ENCODE measurements at regions not wholly inside any gene's neighbourhood (a gene's known extent, or its start where the extent isn't known, plus 50 kb on each side); places are given as distances from the start of the nearest gene placed in this dataset.
"Not testable (repeated sequence)": the region's sequence is repeated elsewhere in the genome, so short reads cannot be mapped to it uniquely, and the experiment has no call there.

DNA sequence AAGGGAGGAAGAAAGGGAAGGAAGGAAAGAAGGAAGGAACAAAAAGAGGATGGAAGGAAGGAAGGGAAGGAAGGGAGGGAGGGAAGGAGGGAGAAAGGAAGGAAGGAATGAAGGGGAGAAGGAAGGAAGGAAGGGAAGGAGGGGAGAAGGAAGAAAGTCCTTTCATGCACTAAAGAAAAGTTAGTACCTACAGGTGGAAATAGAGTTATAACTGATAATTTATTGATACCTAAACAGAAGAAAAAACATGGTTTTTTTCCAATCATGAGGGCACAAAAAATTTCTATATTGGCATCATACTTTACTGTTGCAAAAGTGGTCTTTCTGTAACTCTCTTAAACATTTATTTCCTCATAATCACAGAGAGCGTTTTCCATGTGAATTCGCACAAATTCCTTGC, 659.4 kb downstream of the MAFB start:
- no peak overlapping the region for H3K27ac ChIP-seq (ENCODE audit: low read length)

DNA sequence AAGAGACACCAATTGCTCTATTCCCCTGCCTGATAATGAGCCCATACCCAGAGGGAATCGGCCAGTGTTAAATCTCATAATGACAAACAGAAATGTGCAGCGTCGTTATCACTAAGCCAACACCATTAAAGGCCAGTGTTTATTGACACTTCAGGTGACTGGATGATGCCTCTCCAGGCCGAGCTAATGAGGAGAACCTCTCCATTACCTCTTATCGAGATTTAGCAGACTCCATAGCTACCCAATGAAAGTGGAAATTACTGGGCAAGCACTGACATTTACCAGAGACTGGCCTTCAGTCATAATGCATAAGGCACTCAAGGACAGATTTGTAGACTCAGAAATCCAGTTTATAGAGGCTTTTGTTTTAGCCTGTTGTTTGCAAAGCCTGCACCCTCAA, 669.5 kb downstream of the MAFB start:
- Histone ChIP-seq H3K9ac (ENCODE audit: low read length) (no peak overlapping the region), H3K9me3 (ENCODE audit: control insufficient read depth, low read depth, low read length) (no peaks in the 10 kb centered on the region), H3K27me3 (ENCODE audit: control insufficient read depth, insufficient read depth, low read length) (no peaks in the 10 kb centered on the region), H3K27ac (ENCODE audit: low read length) (no peak overlapping the region), H3K4me1 (ENCODE audit: control insufficient read depth, low read depth, low read length) (no peaks in the 10 kb centered on the region), H3K4me3 (ENCODE audit: low read length) (no peak overlapping the region), H3K36me3 (ENCODE audit: control insufficient read depth, low read depth, low read length) (no peaks in the 10 kb centered on the region)

More for the DNA sequence above, 659.4 kb downstream of the MAFB start:
- Histone ChIP-seq H3K4me3 (ENCODE audit: low read length) (no peak overlapping the region), H3K9me3 (ENCODE audit: control insufficient read depth, low read depth, low read length) (no peaks in the 10 kb centered on the region), H3K9ac (ENCODE audit: low read length) (no peak overlapping the region), H3K27me3 (ENCODE audit: control insufficient read depth, insufficient read depth, low read length) (no peaks in the 10 kb centered on the region), H3K4me1 (ENCODE audit: control insufficient read depth, low read depth, low read length) (no peaks in the 10 kb centered on the region), H3K36me3 (ENCODE audit: control insufficient read depth, low read depth, low read length) (no peaks in the 10 kb centered on the region)

DNA sequence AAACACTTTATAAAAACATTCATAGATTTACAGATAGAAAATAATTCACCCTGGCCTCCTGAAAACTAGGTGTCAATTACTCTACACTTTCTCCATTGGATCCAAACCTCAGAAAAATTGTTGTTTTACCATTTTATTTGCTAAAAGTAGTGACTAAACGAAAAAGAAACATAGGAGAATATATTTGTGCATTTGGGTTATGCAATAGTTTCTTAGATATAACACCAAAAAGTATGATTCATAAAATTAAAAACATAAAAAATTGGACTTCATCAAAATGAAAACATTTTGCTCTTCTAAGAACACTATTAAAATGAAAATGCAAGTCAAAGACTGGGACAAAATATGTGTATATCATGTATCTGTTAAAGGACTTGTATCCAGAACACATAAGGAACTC, 671.3 kb downstream of the MAFB start:
- no peak overlapping the region for H3K27ac ChIP-seq (ENCODE audit: low read length)
- H3K9me3 ChIP-seq (ENCODE audit: control insufficient read depth, low read depth, low read length): no peaks in the 10 kb centered on the region
- H3K4me1 ChIP-seq (ENCODE audit: control insufficient read depth, low read depth, low read length): no peaks in the 10 kb centered on the region
- no peaks in the 10 kb centered on the region for H3K27me3 ChIP-seq (ENCODE audit: control insufficient read depth, insufficient read depth, low read length)
- H3K9ac ChIP-seq (ENCODE audit: low read length): no peak overlapping the region
- H3K4me3 ChIP-seq (ENCODE audit: low read length): no peak overlapping the region
- no peaks in the 10 kb centered on the region for H3K36me3 ChIP-seq (ENCODE audit: control insufficient read depth, low read depth, low read length)

DNA sequence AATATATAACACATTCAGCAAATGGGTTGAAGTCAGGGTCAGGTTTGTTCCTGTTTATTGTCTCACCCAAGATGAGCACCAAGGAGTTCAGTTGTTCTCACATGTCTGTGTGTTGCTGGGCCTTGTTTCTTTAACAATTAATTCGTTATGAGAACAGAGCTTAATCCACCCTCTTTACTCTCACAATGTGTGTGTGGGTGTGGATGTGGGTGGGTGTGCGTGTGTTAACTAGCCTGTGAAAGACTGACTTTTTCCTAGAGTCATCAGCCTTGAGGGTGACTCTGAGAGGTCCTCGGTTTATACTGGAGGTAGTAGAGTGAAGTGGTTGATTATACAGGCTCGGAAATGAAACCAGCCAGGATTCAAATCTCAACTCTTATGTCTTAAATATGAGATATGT, 672.1 kb downstream of the MAFB start:
- H3K27me3 ChIP-seq (ENCODE audit: control insufficient read depth, insufficient read depth, low read length): no peaks in the 10 kb centered on the region
- H3K9me3 ChIP-seq (ENCODE audit: control insufficient read depth, low read depth, low read length): no peaks in the 10 kb centered on the region
- H3K27ac ChIP-seq (ENCODE audit: low read length): no peak overlapping the region
- no peak overlapping the region for H3K9ac ChIP-seq (ENCODE audit: low read length)
- H3K36me3 ChIP-seq (ENCODE audit: control insufficient read depth, low read depth, low read length): no peaks in the 10 kb centered on the region
- no peaks in the 10 kb centered on the region for H3K4me1 ChIP-seq (ENCODE audit: control insufficient read depth, low read depth, low read length)
- H3K4me3 ChIP-seq (ENCODE audit: low read length): no peak overlapping the region

DNA sequence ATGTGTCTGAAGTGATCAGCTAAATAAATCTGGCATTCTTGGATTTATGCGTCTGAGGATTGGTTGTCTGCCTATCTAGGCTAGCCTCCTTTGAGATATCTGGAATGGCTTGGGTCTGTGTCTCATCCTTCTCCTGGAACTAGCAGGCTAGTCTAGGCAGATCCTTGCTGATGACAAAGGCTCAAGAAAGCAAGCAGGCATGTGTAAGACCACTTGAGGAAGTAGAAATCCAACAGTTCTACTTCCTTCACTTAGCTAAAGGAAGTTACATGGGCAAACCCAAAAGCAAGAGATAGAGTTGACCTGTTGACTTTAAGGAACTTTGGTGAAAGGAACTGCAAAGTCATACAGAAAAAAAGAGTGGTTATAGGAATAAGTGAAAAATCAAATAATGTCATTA, 672.6 kb downstream of the MAFB start:
- Histone ChIP-seq H3K4me1 (ENCODE audit: control insufficient read depth, low read depth, low read length) (no peaks in the 10 kb centered on the region), H3K27ac (ENCODE audit: low read length) (no peak overlapping the region), H3K4me3 (ENCODE audit: low read length) (no peak overlapping the region), H3K36me3 (ENCODE audit: control insufficient read depth, low read depth, low read length) (no peaks in the 10 kb centered on the region), H3K9me3 (ENCODE audit: control insufficient read depth, low read depth, low read length) (no peaks in the 10 kb centered on the region), H3K27me3 (ENCODE audit: control insufficient read depth, insufficient read depth, low read length) (no peaks in the 10 kb centered on the region), H3K9ac (ENCODE audit: low read length) (no peak overlapping the region)

DNA sequence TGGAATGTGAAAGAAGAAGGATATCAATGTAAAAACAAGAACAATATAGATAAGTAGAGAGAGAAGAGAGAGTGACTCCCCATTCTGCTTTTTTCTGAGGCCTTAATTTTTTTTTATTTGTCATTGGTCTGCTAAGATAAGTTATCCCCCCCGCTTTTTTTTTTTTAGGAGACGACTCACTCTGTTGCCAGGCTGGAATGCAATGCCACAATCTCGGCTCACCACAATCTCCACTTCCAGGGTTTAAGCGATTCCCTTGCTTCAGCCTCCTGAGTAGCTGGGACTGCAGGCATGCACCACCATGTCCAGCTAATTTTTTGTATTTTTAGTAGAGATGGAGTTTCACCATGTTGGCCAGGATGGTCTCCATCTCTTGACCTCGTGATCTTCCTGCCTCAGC, 677.0 kb downstream of the MAFB start:
- H3K36me3 ChIP-seq (ENCODE audit: control insufficient read depth, low read depth, low read length); H3K4me1 ChIP-seq (ENCODE audit: control insufficient read depth, low read depth, low read length); H3K9me3 ChIP-seq (ENCODE audit: control insufficient read depth, low read depth, low read length); H3K4me3 ChIP-seq (ENCODE audit: low read length); H3K27ac ChIP-seq (ENCODE audit: low read length); H3K27me3 ChIP-seq (ENCODE audit: control insufficient read depth, insufficient read depth, low read length); H3K9ac ChIP-seq (ENCODE audit: low read length): not testable (repeated sequence)

DNA sequence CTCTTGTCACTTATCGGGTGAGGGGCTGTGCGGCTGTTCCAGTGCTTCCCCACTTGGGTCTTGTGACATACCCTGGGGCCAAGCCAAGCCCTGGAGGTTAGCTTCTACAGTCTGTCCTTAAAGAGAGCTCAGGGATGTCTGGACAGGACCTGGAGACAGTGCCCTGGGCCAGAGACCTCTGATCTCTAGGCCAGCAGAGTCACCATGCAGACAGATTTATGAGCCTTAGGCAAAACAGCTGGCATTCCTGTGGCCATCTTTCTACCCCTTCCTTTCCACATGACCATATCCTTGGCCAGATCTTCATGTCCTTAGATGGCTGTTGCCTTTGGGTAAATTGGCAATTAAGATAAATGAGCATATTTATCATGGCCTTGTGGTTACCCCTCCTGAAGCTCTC, 678.6 kb downstream of the MAFB start:
- Histone ChIP-seq H3K36me3 (ENCODE audit: control insufficient read depth, low read depth, low read length) (no peaks in the 10 kb centered on the region), H3K9me3 (ENCODE audit: control insufficient read depth, low read depth, low read length) (no peaks in the 10 kb centered on the region), H3K4me1 (ENCODE audit: control insufficient read depth, low read depth, low read length) (no peaks in the 10 kb centered on the region), H3K27me3 (ENCODE audit: control insufficient read depth, insufficient read depth, low read length) (no peaks in the 10 kb centered on the region), H3K27ac (ENCODE audit: low read length) (no peak overlapping the region), H3K9ac (ENCODE audit: low read length) (no peak overlapping the region), H3K4me3 (ENCODE audit: low read length) (no peak overlapping the region)

DNA sequence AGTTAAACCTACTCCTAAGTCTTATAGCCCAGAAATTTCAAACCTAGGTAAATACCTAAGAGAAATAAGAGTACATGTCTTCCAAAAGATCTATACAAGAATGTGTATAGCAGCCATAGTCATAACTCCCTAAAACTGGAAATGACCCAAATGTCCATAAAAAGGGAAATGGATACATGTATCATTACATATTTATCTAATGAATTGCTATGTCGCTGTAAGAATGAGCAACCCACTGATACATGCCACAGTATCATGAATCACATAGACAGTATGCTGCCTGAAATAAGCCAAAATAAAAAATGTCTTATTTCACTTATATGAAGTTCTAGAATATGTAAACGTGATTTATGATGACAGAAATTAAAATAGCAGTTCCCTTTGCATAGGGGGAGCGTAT, 679.5 kb downstream of the MAFB start:
- Histone ChIP-seq H3K27me3 (ENCODE audit: control insufficient read depth, insufficient read depth, low read length) (no peaks in the 10 kb centered on the region), H3K4me3 (ENCODE audit: low read length) (no peak overlapping the region), H3K27ac (ENCODE audit: low read length) (no peak overlapping the region), H3K9me3 (ENCODE audit: control insufficient read depth, low read depth, low read length) (no peaks in the 10 kb centered on the region), H3K9ac (ENCODE audit: low read length) (no peak overlapping the region), H3K36me3 (ENCODE audit: control insufficient read depth, low read depth, low read length) (no peaks in the 10 kb centered on the region), H3K4me1 (ENCODE audit: control insufficient read depth, low read depth, low read length) (no peaks in the 10 kb centered on the region)

DNA sequence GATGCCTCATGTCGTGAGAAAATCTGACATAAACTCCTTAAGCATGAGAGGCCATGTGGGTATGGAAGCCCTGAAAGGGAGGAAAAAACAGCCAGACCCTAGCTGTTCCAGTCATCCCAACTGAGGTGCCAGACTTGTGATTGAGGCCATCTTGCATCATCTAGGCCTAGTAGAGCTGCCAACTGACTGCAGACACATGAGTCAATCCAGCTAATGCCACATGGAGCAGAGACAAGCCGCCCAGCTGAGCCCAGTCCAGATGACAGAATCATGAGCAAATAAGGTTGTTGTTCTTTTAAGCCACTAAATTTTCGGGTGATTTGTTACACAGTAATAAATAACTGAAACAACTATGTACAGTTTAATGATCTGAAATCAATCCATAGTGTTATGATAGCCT, 680.9 kb downstream of the MAFB start:
- no peaks in the 10 kb centered on the region for H3K36me3 ChIP-seq (ENCODE audit: control insufficient read depth, low read depth, low read length)
- H3K9me3 ChIP-seq (ENCODE audit: control insufficient read depth, low read depth, low read length): no peaks in the 10 kb centered on the region
- H3K27ac ChIP-seq (ENCODE audit: low read length): no peak overlapping the region
- no peaks in the 10 kb centered on the region for H3K27me3 ChIP-seq (ENCODE audit: control insufficient read depth, insufficient read depth, low read length)
- H3K9ac ChIP-seq (ENCODE audit: low read length): no peak overlapping the region
- no peaks in the 10 kb centered on the region for H3K4me1 ChIP-seq (ENCODE audit: control insufficient read depth, low read depth, low read length)
- H3K4me3 ChIP-seq (ENCODE audit: low read length): no peak overlapping the region

DNA sequence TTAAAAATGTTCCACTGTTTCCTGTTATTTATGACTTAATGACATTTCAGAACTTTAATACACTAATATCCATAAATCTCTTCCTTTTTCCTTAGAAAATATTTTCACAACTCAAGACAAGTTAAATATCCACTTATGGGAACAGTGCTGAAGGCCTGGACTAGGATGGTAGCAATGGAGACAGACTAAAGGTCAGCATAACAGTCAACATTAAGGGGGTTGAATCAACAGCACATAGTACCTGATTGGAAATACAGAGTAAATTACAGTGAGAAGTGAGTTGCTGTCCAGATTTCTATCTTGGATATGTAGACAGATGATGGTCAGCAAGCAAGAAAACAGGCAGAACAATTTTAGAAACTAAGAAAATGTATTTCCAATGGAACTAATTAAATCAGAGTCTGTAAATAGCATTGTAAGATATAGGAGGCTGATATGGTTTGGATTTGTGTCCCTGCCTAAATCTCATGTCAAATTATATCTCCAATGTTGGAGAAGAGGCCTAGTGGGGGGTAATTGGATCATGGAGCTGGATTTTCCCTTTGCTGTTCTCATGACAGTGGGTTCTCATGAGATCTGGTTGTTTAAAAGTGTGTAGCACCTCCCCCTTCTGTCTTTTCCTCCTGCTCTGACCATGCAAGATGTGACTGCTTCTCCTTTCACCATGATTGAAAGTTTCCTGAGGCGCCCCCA, 682.7 kb downstream of the MAFB start:
- H3K9ac ChIP-seq (ENCODE audit: low read length): no peak overlapping the region
- H3K4me1 ChIP-seq (ENCODE audit: control insufficient read depth, low read depth, low read length): no peaks in the 10 kb centered on the region
- H3K4me3 ChIP-seq (ENCODE audit: low read length): no peak overlapping the region
- no peak overlapping the region for H3K27ac ChIP-seq (ENCODE audit: low read length)
- no peaks in the 10 kb centered on the region for H3K9me3 ChIP-seq (ENCODE audit: control insufficient read depth, low read depth, low read length)
- H3K27me3 ChIP-seq (ENCODE audit: control insufficient read depth, insufficient read depth, low read length): no peaks in the 10 kb centered on the region
- H3K36me3 ChIP-seq (ENCODE audit: control insufficient read depth, low read depth, low read length): no peaks in the 10 kb centered on the region

DNA sequence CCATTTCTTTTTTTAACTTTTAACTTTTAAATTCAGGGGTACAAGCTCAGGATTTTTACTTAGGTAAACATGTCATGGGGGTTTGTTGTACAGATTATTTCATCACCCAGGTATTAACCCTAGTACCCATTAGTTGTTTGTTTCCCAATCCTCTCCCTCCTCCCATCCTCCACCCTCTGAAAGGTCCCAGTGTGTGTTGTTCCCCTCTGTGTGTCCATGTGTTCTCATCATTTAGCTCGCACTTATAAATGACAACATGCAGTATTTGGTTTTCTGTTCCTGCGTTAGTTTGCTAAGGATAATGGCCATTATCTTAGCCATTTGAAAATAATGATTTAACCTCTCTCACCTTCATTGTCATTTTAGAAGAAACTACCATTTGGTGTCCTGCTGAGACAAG, 684.9 kb downstream of the MAFB start:
- not testable (repeated sequence) for H3K9ac ChIP-seq (ENCODE audit: low read length); H3K4me3 ChIP-seq (ENCODE audit: low read length); H3K27ac ChIP-seq (ENCODE audit: low read length); H3K36me3 ChIP-seq (ENCODE audit: control insufficient read depth, low read depth, low read length); H3K9me3 ChIP-seq (ENCODE audit: control insufficient read depth, low read depth, low read length); H3K4me1 ChIP-seq (ENCODE audit: control insufficient read depth, low read depth, low read length); H3K27me3 ChIP-seq (ENCODE audit: control insufficient read depth, insufficient read depth, low read length)

DNA sequence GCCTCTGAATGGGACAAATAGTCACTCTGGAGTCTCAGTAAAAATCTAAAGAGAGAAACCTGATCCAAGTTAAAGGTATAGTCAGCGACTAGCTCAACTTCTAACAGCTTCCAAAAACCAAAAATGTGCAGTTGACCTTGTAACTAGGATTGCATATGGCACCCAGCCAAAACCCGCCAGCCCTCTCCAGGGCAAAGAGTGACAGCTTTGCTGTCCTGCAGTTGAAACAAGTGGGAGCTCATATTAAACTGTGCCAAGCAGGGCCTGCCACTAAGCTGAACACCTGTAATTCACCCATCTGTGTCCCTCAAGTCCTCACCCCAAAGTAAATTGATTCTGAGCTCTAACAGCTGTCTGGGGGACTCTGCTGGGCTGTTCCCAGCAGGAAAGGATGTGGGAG, 695.3 kb downstream of the MAFB start:
- Histone ChIP-seq H3K27me3 (ENCODE audit: control insufficient read depth, insufficient read depth, low read length) (no peaks in the 10 kb centered on the region), H3K4me3 (ENCODE audit: low read length) (no peak overlapping the region), H3K36me3 (ENCODE audit: control insufficient read depth, low read depth, low read length) (no peaks in the 10 kb centered on the region), H3K9ac (ENCODE audit: low read length) (no peak overlapping the region), H3K4me1 (ENCODE audit: control insufficient read depth, low read depth, low read length) (no peaks in the 10 kb centered on the region), H3K27ac (ENCODE audit: low read length) (no peak overlapping the region), H3K9me3 (ENCODE audit: control insufficient read depth, low read depth, low read length) (no peaks in the 10 kb centered on the region)
